H9 (cell line): ENCODE measurements at regions not wholly inside any gene's neighbourhood (a gene's known extent, or its start where the extent isn't known, plus 50 kb on each side); places are given as distances from the start of the nearest gene placed in this dataset.

Experiments
- DNase-seq: peaks from one replicate; pipeline ENCODE4 v3.0.0-alpha.2; 2017
- H2AFZ ChIP-seq: one replicate; pipeline ENCODE4 v1.6.1; 2013; ENCODE audit warnings: mild to moderate bottlenecking, low read length, control low read depth, moderate library complexity
- H2AK5ac ChIP-seq: 2 replicates; pipeline ENCODE4 v1.6.1; 2013; ENCODE audit warnings: low read length, control low read depth, mixed read lengths; ENCODE audit not compliant: insufficient read length
- H2BK120ac ChIP-seq: one replicate; pipeline ENCODE4 v1.6.1; 2013; ENCODE audit warnings: low read depth, mild to moderate bottlenecking, low read length, control low read depth, inconsistent platforms; ENCODE audit not compliant: poor library complexity, severe bottlenecking
- H2BK12ac ChIP-seq: 2 replicates; pipeline ENCODE4 v1.6.1; 2013; ENCODE audit warnings: low read length, control low read depth, mixed read lengths, low read depth; ENCODE audit not compliant: insufficient read length
- H2BK15ac ChIP-seq: 2 replicates; pipeline ENCODE4 v1.6.1; 2013; ENCODE audit warnings: low read depth, low read length, control low read depth
- H2BK20ac ChIP-seq: one replicate; pipeline ENCODE4 v1.6.1; 2013; ENCODE audit warnings: low read depth, mild to moderate bottlenecking, low read length, control low read depth, inconsistent platforms; ENCODE audit not compliant: poor library complexity, severe bottlenecking
- H2BK5ac ChIP-seq: 2 replicates; pipeline ENCODE4 v1.6.1; 2013; ENCODE audit warnings: low read length, control low read depth, mixed read lengths; ENCODE audit not compliant: insufficient read length
- H3K14ac ChIP-seq: 2 replicates; pipeline ENCODE4 v1.6.1; 2013; ENCODE audit warnings: low read length, control low read depth; ENCODE audit not compliant: insufficient read depth
- H3K18ac ChIP-seq: 2 replicates; pipeline ENCODE4 v1.6.1; 2013; ENCODE audit warnings: low read depth, mild to moderate bottlenecking, mixed read lengths, low read length, control low read depth; ENCODE audit not compliant: insufficient read length
- H3K23ac ChIP-seq: 2 replicates; pipeline ENCODE4 v1.6.1; 2013; ENCODE audit warnings: low read length, control low read depth, mixed read lengths, low read depth; ENCODE audit not compliant: insufficient read length
- H3K23me2 ChIP-seq: 2 replicates; pipeline ENCODE4 v1.6.1; 2013; ENCODE audit warnings: low read depth, mild to moderate bottlenecking, mixed read lengths, low read length, control low read depth; ENCODE audit not compliant: insufficient read length, poor library complexity, severe bottlenecking
- H3K27ac ChIP-seq: 2 replicates; pipeline ENCODE4 v1.5.1; 2013; ENCODE audit warnings: low read length, control low read depth, mixed read lengths, low read depth; ENCODE audit not compliant: insufficient read length
- H3K27me3 ChIP-seq: 2 replicates; pipeline ENCODE4 v1.6.1; 2013; ENCODE audit warnings: low read length, control low read depth, inconsistent platforms; ENCODE audit not compliant: insufficient read depth
- H3K4ac ChIP-seq: 2 replicates; pipeline ENCODE4 v1.6.1; 2013; ENCODE audit warnings: low read depth, mild to moderate bottlenecking, control low read depth, inconsistent platforms, low read length, moderate library complexity
- H3K4me1 ChIP-seq: 2 replicates; pipeline ENCODE4 v1.6.1; 2013; ENCODE audit warnings: low read length, control low read depth, inconsistent platforms; ENCODE audit not compliant: insufficient read depth
- H3K4me2 ChIP-seq: 2 replicates; pipeline ENCODE4 v1.6.1; 2013; ENCODE audit warnings: low read length, control low read depth, mixed read lengths; ENCODE audit not compliant: insufficient read length, insufficient read depth
- H3K56ac ChIP-seq: 2 replicates; pipeline ENCODE4 v1.6.1; 2013; ENCODE audit warnings: low read depth, mild to moderate bottlenecking, mixed read lengths, low read length, control low read depth; ENCODE audit not compliant: insufficient read length
- H3K79me1 ChIP-seq: 2 replicates; pipeline ENCODE4 v1.6.1; 2013; ENCODE audit warnings: low read depth, mild to moderate bottlenecking, moderate library complexity, low read length, control low read depth, inconsistent platforms; ENCODE audit not compliant: insufficient read depth, poor library complexity, severe bottlenecking
- H3K79me2 ChIP-seq: 2 replicates; pipeline ENCODE4 v1.6.1; 2013; ENCODE audit warnings: low read length, control low read depth, inconsistent platforms; ENCODE audit not compliant: insufficient read depth
- H3K9ac ChIP-seq: 2 replicates; pipeline ENCODE4 v1.6.1; 2013; ENCODE audit warnings: low read length, control low read depth, mixed read lengths; ENCODE audit not compliant: insufficient read length; ENCODE audit errors: extremely low read depth
- H3K9me3 ChIP-seq: one replicate; pipeline ENCODE4 v1.6.1; 2013; ENCODE audit warnings: low read depth, low read length, inconsistent platforms; ENCODE audit not compliant: control insufficient read depth
- H3T11ph ChIP-seq: one replicate; pipeline ENCODE4 v1.6.1; 2013; ENCODE audit warnings: mild to moderate bottlenecking, low read length, control low read depth, inconsistent platforms
- H4K20me1 ChIP-seq: one replicate; pipeline ENCODE4 v1.6.1; 2013; ENCODE audit not compliant: control insufficient read depth, insufficient read length, insufficient read depth
- H4K5ac ChIP-seq: 2 replicates; pipeline ENCODE4 v1.6.1; 2013; ENCODE audit warnings: low read depth, mild to moderate bottlenecking, mixed read lengths, low read length, control low read depth; ENCODE audit not compliant: insufficient read length
- H4K8ac ChIP-seq: replicated peaks from 2 replicates; pipeline ENCODE4 v1.6.1; 2013; ENCODE audit warnings: low read length, control low read depth, mixed read lengths, low read depth; ENCODE audit not compliant: insufficient read length
- H4K91ac ChIP-seq: 2 replicates; pipeline ENCODE4 v1.6.1; 2013; ENCODE audit warnings: low read depth, mild to moderate bottlenecking, moderate library complexity, mixed read lengths, low read length, control low read depth; ENCODE audit not compliant: insufficient read length
- H3K27ac Mint-ChIP-seq, 3 experiments: 2 replicates in 2 of 3; 3 replicates in 1 of 3; pipeline ENCODE4 v1.8.0; 2020 to 2021; ENCODE audit warnings: mixed read lengths in 3 of 3, mild to moderate bottlenecking in 1 of 3, moderate library complexity in 1 of 3
- H3K27me3 Mint-ChIP-seq: 2 replicates; pipeline ENCODE4 v1.8.0; 2021; ENCODE audit warnings: low read depth, mild to moderate bottlenecking, moderate library complexity, mixed read lengths
- H3K36me3 Mint-ChIP-seq, 3 experiments: 2 replicates in 2 of 3; 3 replicates in 1 of 3; pipeline ENCODE4 v1.8.0; 2020 to 2021; ENCODE audit warnings: low read depth in 3 of 3, mixed read lengths in 3 of 3; ENCODE audit not compliant: insufficient read depth in 1 of 3
- H3K4me1 Mint-ChIP-seq, 2 experiments: 2 replicates each; pipeline ENCODE4 v1.8.0; 2020; ENCODE audit warnings: mixed read lengths in 2 of 2
- H3K4me3 Mint-ChIP-seq, 2 experiments: 2 replicates in 1 of 2; 3 replicates in 1 of 2; pipeline ENCODE4 v1.8.0; 2020 to 2021; ENCODE audit warnings: mild to moderate bottlenecking in 2 of 2, mixed read lengths in 2 of 2, moderate library complexity in 1 of 2
- H3K9me3 Mint-ChIP-seq, 2 experiments: 2 replicates in 1 of 2; 3 replicates in 1 of 2; pipeline ENCODE4 v1.8.0; 2020; ENCODE audit warnings: mild to moderate bottlenecking in 2 of 2, mixed read lengths in 2 of 2, moderate library complexity in 1 of 2
- WGBS: extraction: QIAGEN DNeasy Blood & Tissue Kit; methylation state at CpG from one replicate; pipeline ENCODE4 v1.1.7; 2013; ENCODE audit warnings: missing lambda C conversion rate, low lambda C conversion rate, mixed read lengths; ENCODE audit not compliant: insufficient read length; ENCODE audit errors: extremely low coverage; 5-methylcytosine and 5-hydroxymethylcytosine counted together
- TF ChIP-seq, protein P1 (sequence below): fragments of 200-600 bp; sonication (generic); conservative IDR thresholded peaks from 3 replicates; pipeline ENCODE4 v1.8.0; 2021; ENCODE audit warnings: antibody characterized with exemption, mild to moderate bottlenecking

DNA sequence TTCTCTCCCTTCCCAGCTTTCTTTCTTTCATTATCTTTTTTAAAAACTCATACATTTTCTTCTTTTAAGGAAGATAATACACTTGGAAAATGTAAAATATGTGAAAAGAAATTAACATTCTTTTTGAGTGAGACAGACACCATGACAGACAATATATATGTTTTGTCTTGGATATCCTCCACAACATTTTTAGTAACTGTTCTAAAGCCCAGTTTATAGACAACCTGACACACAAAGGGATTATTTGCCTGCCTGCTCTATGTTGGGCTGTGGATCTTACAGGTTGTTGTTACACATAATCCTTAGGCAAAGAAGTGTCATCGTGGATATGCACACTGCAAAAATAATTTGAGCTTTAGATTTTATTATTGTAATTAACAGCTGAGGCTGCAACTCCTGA lies 301.4 kb upstream of the PDGFD start:
- Histone ChIP-seq H2AK5ac (no peak overlapping the region), H2BK15ac (no peak overlapping the region; the same call in 1 of the 2 replicates), H4K8ac (no peak overlapping the region), H3K4me2 (no peak overlapping the region), H3K27me3 (no peaks in the 10 kb centered on the region), H4K91ac (no peak overlapping the region), H4K5ac (no peak overlapping the region), H3T11ph (no peak overlapping the region), H2BK12ac (no peak overlapping the region), H2BK5ac (no peak overlapping the region), H3K79me1 (no peaks in the 10 kb centered on the region), H2BK20ac (no peak overlapping the region), H2AFZ (no peak overlapping the region), H4K20me1 (no peaks in the 10 kb centered on the region), H3K23ac (no peak overlapping the region), H3K9me3 (no peaks in the 10 kb centered on the region), H3K79me2 (no peaks in the 10 kb centered on the region), H3K4me1 (no peaks in the 10 kb centered on the region), H3K18ac (no peak overlapping the region), H3K56ac (no peak overlapping the region), H3K9ac (no peak overlapping the region), H3K14ac (no peak overlapping the region), H3K27ac (no peak overlapping the region), H2BK120ac (no peak overlapping the region), H3K4ac (no peak overlapping the region), H3K23me2 (no peaks in the 10 kb centered on the region)
- no peaks in the 10 kb centered on the region for H3K4me1 Mint-ChIP-seq
- no CpG with 5 or more reads among the region's 1 CpG for WGBS
- H3K4me3 Mint-ChIP-seq = no peak overlapping the region
- no peak overlapping the region; a peak in 1 of 7 replicates for H3K27ac Mint-ChIP-seq
- no peaks in the 10 kb centered on the region for H3K9me3 Mint-ChIP-seq
- TF ChIP-seq, protein P1, sequence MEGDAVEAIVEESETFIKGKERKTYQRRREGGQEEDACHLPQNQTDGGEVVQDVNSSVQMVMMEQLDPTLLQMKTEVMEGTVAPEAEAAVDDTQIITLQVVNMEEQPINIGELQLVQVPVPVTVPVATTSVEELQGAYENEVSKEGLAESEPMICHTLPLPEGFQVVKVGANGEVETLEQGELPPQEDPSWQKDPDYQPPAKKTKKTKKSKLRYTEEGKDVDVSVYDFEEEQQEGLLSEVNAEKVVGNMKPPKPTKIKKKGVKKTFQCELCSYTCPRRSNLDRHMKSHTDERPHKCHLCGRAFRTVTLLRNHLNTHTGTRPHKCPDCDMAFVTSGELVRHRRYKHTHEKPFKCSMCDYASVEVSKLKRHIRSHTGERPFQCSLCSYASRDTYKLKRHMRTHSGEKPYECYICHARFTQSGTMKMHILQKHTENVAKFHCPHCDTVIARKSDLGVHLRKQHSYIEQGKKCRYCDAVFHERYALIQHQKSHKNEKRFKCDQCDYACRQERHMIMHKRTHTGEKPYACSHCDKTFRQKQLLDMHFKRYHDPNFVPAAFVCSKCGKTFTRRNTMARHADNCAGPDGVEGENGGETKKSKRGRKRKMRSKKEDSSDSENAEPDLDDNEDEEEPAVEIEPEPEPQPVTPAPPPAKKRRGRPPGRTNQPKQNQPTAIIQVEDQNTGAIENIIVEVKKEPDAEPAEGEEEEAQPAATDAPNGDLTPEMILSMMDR = no peak
- DNase-seq = no peak
- no peaks in the 10 kb centered on the region for H3K27me3 Mint-ChIP-seq
- no peaks in the 10 kb centered on the region for H3K36me3 Mint-ChIP-seq
